ENCODE measurements at regions not wholly inside any gene's neighbourhood (a gene's known extent, or its start where the extent isn't known, plus 50 kb on each side); places are given as distances from the start of the nearest gene placed in this dataset.
A peak's percentile ranks its signal among the peaks of the same experiment; 100 is the strongest.

DNA sequence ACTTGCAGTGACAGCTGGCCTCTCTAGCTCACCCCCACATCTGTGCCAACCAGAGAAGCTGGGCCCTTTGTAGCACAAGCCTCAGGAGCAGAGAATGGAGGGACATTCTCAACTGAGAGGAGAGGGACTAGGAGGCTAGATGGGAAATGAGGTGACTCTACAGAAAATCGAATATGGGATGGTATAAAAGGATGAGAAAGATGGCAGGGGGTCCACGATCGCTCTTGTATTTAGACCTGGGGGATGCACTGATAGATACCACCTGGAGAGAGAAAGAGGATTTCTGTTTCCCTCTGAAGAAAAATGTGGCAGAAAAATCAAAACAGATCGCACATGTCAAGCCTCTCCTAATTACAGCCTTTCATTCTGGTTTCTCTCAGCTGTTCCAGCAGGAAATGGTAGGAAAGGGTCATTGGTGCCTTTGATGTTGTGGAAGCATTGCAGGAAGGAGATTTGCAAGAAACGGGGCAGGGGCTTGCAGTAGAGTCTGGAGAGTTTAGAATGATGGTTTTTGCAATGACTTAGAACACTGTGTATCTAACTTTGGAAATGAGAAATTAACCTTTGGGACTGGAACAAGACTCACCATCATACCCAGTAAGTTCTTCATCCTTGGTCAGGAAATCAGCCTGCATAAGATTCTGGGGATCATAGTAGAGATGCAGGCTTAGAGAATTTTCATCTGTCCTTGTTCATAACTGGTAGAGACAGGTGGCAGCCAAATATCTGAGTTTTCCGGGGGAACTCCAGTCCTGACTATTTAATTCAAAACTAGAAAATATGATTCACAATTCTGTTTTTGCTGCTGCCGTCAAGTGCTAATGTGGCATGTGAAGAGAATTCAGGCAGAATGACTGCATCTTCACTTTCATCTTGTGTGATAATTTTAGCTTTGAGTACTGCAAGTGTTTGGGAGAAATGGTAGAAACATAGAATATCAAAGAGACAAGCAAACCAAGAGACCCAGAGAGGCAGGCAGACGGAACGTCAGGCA is 98.8 kb downstream of the DAD1 start (continued):
- TF ChIP-seq, protein P1, sequence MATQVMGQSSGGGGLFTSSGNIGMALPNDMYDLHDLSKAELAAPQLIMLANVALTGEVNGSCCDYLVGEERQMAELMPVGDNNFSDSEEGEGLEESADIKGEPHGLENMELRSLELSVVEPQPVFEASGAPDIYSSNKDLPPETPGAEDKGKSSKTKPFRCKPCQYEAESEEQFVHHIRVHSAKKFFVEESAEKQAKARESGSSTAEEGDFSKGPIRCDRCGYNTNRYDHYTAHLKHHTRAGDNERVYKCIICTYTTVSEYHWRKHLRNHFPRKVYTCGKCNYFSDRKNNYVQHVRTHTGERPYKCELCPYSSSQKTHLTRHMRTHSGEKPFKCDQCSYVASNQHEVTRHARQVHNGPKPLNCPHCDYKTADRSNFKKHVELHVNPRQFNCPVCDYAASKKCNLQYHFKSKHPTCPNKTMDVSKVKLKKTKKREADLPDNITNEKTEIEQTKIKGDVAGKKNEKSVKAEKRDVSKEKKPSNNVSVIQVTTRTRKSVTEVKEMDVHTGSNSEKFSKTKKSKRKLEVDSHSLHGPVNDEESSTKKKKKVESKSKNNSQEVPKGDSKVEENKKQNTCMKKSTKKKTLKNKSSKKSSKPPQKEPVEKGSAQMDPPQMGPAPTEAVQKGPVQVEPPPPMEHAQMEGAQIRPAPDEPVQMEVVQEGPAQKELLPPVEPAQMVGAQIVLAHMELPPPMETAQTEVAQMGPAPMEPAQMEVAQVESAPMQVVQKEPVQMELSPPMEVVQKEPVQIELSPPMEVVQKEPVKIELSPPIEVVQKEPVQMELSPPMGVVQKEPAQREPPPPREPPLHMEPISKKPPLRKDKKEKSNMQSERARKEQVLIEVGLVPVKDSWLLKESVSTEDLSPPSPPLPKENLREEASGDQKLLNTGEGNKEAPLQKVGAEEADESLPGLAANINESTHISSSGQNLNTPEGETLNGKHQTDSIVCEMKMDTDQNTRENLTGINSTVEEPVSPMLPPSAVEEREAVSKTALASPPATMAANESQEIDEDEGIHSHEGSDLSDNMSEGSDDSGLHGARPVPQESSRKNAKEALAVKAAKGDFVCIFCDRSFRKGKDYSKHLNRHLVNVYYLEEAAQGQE (IDR thresholded peaks at IDR 0.05; ENCODE audit: low read depth, low read length) = 0 out of 2 replicates have a peak, but pooled peaks have one; percentile 14
- TF ChIP-seq ZNF592 (IDR thresholded peaks at IDR 0.05) = no peak
- TF ChIP-seq, protein P2, sequence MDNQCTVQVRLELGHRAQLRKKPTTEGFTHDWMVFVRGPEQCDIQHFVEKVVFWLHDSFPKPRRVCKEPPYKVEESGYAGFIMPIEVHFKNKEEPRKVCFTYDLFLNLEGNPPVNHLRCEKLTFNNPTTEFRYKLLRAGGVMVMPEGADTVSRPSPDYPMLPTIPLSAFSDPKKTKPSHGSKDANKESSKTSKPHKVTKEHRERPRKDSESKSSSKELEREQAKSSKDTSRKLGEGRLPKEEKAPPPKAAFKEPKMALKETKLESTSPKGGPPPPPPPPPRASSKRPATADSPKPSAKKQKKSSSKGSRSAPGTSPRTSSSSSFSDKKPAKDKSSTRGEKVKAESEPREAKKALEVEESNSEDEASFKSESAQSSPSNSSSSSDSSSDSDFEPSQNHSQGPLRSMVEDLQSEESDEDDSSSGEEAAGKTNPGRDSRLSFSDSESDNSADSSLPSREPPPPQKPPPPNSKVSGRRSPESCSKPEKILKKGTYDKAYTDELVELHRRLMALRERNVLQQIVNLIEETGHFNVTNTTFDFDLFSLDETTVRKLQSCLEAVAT (IDR thresholded peaks at IDR 0.05) = peak; percentile 96
- TF ChIP-seq YBX1 (IDR thresholded peaks at IDR 0.05) = no peak
- peak; percentile 55; the same call in 1 of the 2 replicates for TF ChIP-seq EED (IDR thresholded peaks at IDR 0.05; ENCODE audit: low read depth)
- no peak for TF ChIP-seq CREB1 (IDR thresholded peaks at IDR 0.05; ENCODE audit: low read depth)
- TF ChIP-seq STAT3 (IDR thresholded peaks at IDR 0.05; ENCODE audit: low read depth, low read length) = no peak
- TF ChIP-seq ZNF384 (IDR thresholded peaks at IDR 0.05; ENCODE audit: borderline replicate concordance, low read depth, low read length) = no peak
- TF ChIP-seq POLR2AphosphoS5 (IDR thresholded peaks at IDR 0.05; ENCODE audit: low read length) = peak; percentile 89
- TF ChIP-seq NFYB (IDR thresholded peaks at IDR 0.05; ENCODE audit: insufficient read depth, low read depth, low read length) = no peak
- TF ChIP-seq TCF3 (IDR thresholded peaks at IDR 0.05; ENCODE audit: borderline replicate concordance, insufficient read depth, low read depth, low read length) = 0 out of 2 replicates have a peak, but pooled peaks have one; percentile 5
- TF ChIP-seq CBX3 (IDR thresholded peaks at IDR 0.05; ENCODE audit: borderline replicate concordance, low read depth) = no peak
- TF ChIP-seq TARDBP (IDR thresholded peaks at IDR 0.05; ENCODE audit: borderline replicate concordance) = no peak
- TF ChIP-seq MXI1 (IDR thresholded peaks at IDR 0.05; ENCODE audit: low read depth, low read length) = peak; percentile 68
- TF ChIP-seq HDAC2 (IDR thresholded peaks at IDR 0.05) = no peak
- TF ChIP-seq CBFB (IDR thresholded peaks at IDR 0.05; ENCODE audit: low read depth) = no peak
- peak; percentile 76 for TF ChIP-seq POLR2AphosphoS2 (IDR thresholded peaks at IDR 0.05; ENCODE audit: low read depth, low read length)
- TF ChIP-seq, protein P3, sequence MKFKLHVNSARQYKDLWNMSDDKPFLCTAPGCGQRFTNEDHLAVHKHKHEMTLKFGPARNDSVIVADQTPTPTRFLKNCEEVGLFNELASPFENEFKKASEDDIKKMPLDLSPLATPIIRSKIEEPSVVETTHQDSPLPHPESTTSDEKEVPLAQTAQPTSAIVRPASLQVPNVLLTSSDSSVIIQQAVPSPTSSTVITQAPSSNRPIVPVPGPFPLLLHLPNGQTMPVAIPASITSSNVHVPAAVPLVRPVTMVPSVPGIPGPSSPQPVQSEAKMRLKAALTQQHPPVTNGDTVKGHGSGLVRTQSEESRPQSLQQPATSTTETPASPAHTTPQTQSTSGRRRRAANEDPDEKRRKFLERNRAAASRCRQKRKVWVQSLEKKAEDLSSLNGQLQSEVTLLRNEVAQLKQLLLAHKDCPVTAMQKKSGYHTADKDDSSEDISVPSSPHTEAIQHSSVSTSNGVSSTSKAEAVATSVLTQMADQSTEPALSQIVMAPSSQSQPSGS (IDR thresholded peaks at IDR 0.05; ENCODE audit: low read length) = no peak
